Calu3 (cell line): ENCODE measurements at regions not wholly inside any gene's neighbourhood (a gene's known extent, or its start where the extent isn't known, plus 50 kb on each side); places are given as distances from the start of the nearest gene placed in this dataset.

ENCODE experiments used
- BruUV-seq: library from RNA; stranded (reverse); fragments of 400-500 nt; replicated peaks from 2 replicates; lab custom pipeline; 2021; lab: Mats Ljungman, UMichigan
- CTCF ChIA-PET: fragments of 300-600 bp; sonication (Branson Sonifier 250); formaldehyde crosslinking; loops from one replicate; lab custom pipeline; 2022; ENCODE audit warnings: antibody characterized with exemption; lab: Charles Lee
- DNase-seq: peaks from one replicate; pipeline ENCODE4 v3.0.0; 2022
- H3K27ac Mint-ChIP-seq: one replicate; pipeline ENCODE4 v1.8.0; 2022; ENCODE audit warnings: mixed read lengths; ENCODE audit not compliant: unreplicated experiment
- H3K27me3 Mint-ChIP-seq: one replicate; pipeline ENCODE4 v1.8.0; 2022; ENCODE audit warnings: mixed read lengths; ENCODE audit not compliant: unreplicated experiment
- H3K36me3 Mint-ChIP-seq: one replicate; pipeline ENCODE4 v1.8.0; 2022; ENCODE audit warnings: mild to moderate bottlenecking, moderate library complexity, mixed read lengths; ENCODE audit not compliant: insufficient read depth, unreplicated experiment
- H3K4me1 Mint-ChIP-seq: one replicate; pipeline ENCODE4 v1.8.0; 2022; ENCODE audit warnings: mild to moderate bottlenecking, low read depth, mixed read lengths; ENCODE audit not compliant: unreplicated experiment
- H3K4me3 Mint-ChIP-seq: one replicate; pipeline ENCODE4 v1.8.0; 2022; ENCODE audit warnings: mild to moderate bottlenecking, low read depth, moderate library complexity, mixed read lengths; ENCODE audit not compliant: unreplicated experiment
- H3K9me3 Mint-ChIP-seq: one replicate; pipeline ENCODE4 v1.8.0; 2022; ENCODE audit warnings: low read depth, mixed read lengths; ENCODE audit not compliant: unreplicated experiment
- intact Hi-C: fragments of 100-400 bp; cut with micrococcal nuclease; formaldehyde crosslinking; loops from one replicate; pipeline ENCODE4 v1.10.0; 2022; ENCODE audit not compliant: unreplicated experiment
- TF ChIP-seq, protein P1 (sequence below): fragments of 200-600 bp; IDR thresholded peaks from one replicate; pipeline ENCODE4 v1.8.0; 2022; ENCODE audit warnings: antibody characterized with exemption; ENCODE audit not compliant: unreplicated experiment

GRCh38 chrX:95996294-95996693 lies 688.3 kb upstream of the DIAPH2 start:
- no peak overlapping the region for H3K4me3 Mint-ChIP-seq
- TF ChIP-seq, protein P1, sequence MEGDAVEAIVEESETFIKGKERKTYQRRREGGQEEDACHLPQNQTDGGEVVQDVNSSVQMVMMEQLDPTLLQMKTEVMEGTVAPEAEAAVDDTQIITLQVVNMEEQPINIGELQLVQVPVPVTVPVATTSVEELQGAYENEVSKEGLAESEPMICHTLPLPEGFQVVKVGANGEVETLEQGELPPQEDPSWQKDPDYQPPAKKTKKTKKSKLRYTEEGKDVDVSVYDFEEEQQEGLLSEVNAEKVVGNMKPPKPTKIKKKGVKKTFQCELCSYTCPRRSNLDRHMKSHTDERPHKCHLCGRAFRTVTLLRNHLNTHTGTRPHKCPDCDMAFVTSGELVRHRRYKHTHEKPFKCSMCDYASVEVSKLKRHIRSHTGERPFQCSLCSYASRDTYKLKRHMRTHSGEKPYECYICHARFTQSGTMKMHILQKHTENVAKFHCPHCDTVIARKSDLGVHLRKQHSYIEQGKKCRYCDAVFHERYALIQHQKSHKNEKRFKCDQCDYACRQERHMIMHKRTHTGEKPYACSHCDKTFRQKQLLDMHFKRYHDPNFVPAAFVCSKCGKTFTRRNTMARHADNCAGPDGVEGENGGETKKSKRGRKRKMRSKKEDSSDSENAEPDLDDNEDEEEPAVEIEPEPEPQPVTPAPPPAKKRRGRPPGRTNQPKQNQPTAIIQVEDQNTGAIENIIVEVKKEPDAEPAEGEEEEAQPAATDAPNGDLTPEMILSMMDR: no peak
- no TSS peak for BruUV-seq

DNA sequence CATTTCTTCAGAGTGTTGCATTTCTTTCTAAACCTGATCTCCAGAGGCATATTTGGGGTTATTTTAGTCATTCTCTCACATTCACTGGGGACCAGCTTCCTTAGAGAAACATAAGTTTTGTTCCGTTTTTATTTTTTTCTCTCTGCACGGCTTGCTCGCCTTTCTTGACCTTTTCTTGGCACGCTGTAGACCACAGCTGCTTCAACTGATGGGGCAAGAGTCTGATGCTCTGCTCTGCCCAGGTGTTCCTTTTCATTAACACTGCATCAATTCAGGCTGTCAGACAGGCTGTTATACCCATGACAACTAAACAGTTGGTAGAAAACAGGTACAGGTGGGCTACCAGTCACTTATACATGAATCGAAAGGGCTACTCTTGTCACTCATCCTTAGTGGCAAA lies 682.2 kb upstream of the DIAPH2 start:
- no peak overlapping the region for H3K4me3 Mint-ChIP-seq
- intact Hi-C loops: no loop called here
- BruUV-seq: no TSS peak
- H3K36me3 Mint-ChIP-seq: no peaks in the 10 kb centered on the region
- TF ChIP-seq, protein P1: no peak
- CTCF ChIA-PET: no interaction called here
- DNase-seq: no peak
- H3K9me3 Mint-ChIP-seq: peaks cover 3% of the 10 kb centered on the region
- no peak overlapping the region for H3K27ac Mint-ChIP-seq
- H3K4me1 Mint-ChIP-seq: no peaks in the 10 kb centered on the region
- no peaks in the 10 kb centered on the region for H3K27me3 Mint-ChIP-seq

More at GRCh38 chrX:95996294-95996693, 688.3 kb upstream of the DIAPH2 start:
- Mint-ChIP-seq H3K9me3 (peaks cover 3% of the 10 kb centered on the region), H3K27ac (no peak overlapping the region), H3K36me3 (no peaks in the 10 kb centered on the region), H3K4me1 (no peaks in the 10 kb centered on the region), H3K27me3 (no peaks in the 10 kb centered on the region)
- intact Hi-C loops: no loop called here
- DNase-seq: no peak
- CTCF ChIA-PET: no interaction called here

- no peaks in the 10 kb centered on the region for H3K36me3 Mint-ChIP-seq
- H3K4me1 Mint-ChIP-seq: no peaks in the 10 kb centered on the region
- no peaks in the 10 kb centered on the region for H3K27me3 Mint-ChIP-seq
- H3K4me3 Mint-ChIP-seq: no peak overlapping the region
- no peaks in the 10 kb centered on the region for H3K9me3 Mint-ChIP-seq
- no peak for DNase-seq
- TF ChIP-seq, protein P1: no peak
- BruUV-seq: no TSS peak
- no peak overlapping the region for H3K27ac Mint-ChIP-seq
- intact Hi-C loops: no loop called here
- CTCF ChIA-PET: no interaction called here
Observed at GRCh38 chrX:96004386-96004785, 680.3 kb upstream of the DIAPH2 start.

- H3K4me1 Mint-ChIP-seq: no peaks in the 10 kb centered on the region
- CTCF ChIA-PET: no interaction called here
- H3K27ac Mint-ChIP-seq: no peak overlapping the region
- no peaks in the 10 kb centered on the region for H3K36me3 Mint-ChIP-seq
- intact Hi-C loops: no loop called here
- no peak overlapping the region for H3K4me3 Mint-ChIP-seq
- peaks cover 4% of the 10 kb centered on the region for H3K9me3 Mint-ChIP-seq
- TF ChIP-seq, protein P1: no peak
- no peak for DNase-seq
- no TSS peak for BruUV-seq
- no peaks in the 10 kb centered on the region for H3K27me3 Mint-ChIP-seq
Observed at GRCh38 chrX:96006281-96006680, 678.4 kb upstream of the DIAPH2 start.
